Loucy (cell line): ENCODE measurements at regions not wholly inside any gene's neighbourhood (a gene's known extent, or its start where the extent isn't known, plus 50 kb on each side); places are given as distances from the start of the nearest gene placed in this dataset.

Experiments
- H2AFZ ChIP-seq: fragments of 200-600 bp; sonication (generic); 2 replicates; pipeline ENCODE4 v1.6.0; 2016; ENCODE audit warnings: antibody characterized with exemption, mild to moderate bottlenecking, low read length, moderate library complexity
- H3F3A ChIP-seq: fragments of 200-600 bp; 2 replicates; pipeline ENCODE4 v1.6.0; 2016; ENCODE audit warnings: antibody characterized with exemption, low read depth, mild to moderate bottlenecking
- H3K27me3 ChIP-seq: fragments of 200-600 bp; sonication (generic); 2 replicates; pipeline ENCODE4 v1.6.1; 2014; ENCODE audit warnings: low read length, mild to moderate bottlenecking; ENCODE audit not compliant: insufficient read depth, poor library complexity, severe bottlenecking
- H3K36me3 ChIP-seq: fragments of 200-600 bp; sonication (generic); 2 replicates; pipeline ENCODE4 v1.6.1; 2016; ENCODE audit warnings: low read length; ENCODE audit not compliant: insufficient read depth
- H3K4me1 ChIP-seq: fragments of 200-600 bp; sonication (generic); 2 replicates; pipeline ENCODE4 v1.5.1; 2014; ENCODE audit warnings: low read length, mild to moderate bottlenecking; ENCODE audit not compliant: insufficient read depth, poor library complexity, severe bottlenecking
- H3K4me2 ChIP-seq: fragments of 200-600 bp; sonication (generic); 2 replicates; pipeline ENCODE4 v1.6.0; 2014; ENCODE audit warnings: antibody characterized with exemption, low read length, low read depth, mild to moderate bottlenecking; ENCODE audit not compliant: poor library complexity, severe bottlenecking
- H3K4me3 ChIP-seq: fragments of 200-600 bp; sonication (generic); 2 replicates; pipeline ENCODE4 v1.5.1; 2014; ENCODE audit warnings: low read length, mild to moderate bottlenecking, mixed read lengths; ENCODE audit not compliant: poor library complexity, severe bottlenecking
- H3K79me2 ChIP-seq: fragments of 200-600 bp; sonication (generic); 2 replicates; pipeline ENCODE4 v1.6.1; 2014; ENCODE audit warnings: low read length; ENCODE audit not compliant: insufficient read depth
- H3K9ac ChIP-seq: fragments of 200-600 bp; sonication (generic); 2 replicates; pipeline ENCODE4 v1.6.0; 2014; ENCODE audit warnings: mild to moderate bottlenecking, low read depth, low read length, moderate library complexity; ENCODE audit not compliant: poor library complexity, severe bottlenecking
- H3K9me2 ChIP-seq: fragments of 200-600 bp; sonication (generic); replicated peaks from 2 replicates; pipeline ENCODE4 v1.6.1; 2016; ENCODE audit warnings: low read depth, low read length, mixed read lengths
- H3K9me3 ChIP-seq: fragments of 200-600 bp; sonication (generic); 2 replicates; pipeline ENCODE4 v1.6.1; 2014; ENCODE audit warnings: mild to moderate bottlenecking, antibody characterized with exemption, low read length, low read depth; ENCODE audit not compliant: insufficient read depth
- H4K20me1 ChIP-seq: fragments of 200-600 bp; sonication (generic); 2 replicates; pipeline ENCODE4 v1.6.0; 2014; ENCODE audit warnings: antibody characterized with exemption, low read length, mild to moderate bottlenecking; ENCODE audit not compliant: insufficient read depth, poor library complexity, severe bottlenecking
- EZH2phosphoT487 ChIP-seq: fragments of 200-600 bp; IDR thresholded peaks from 2 replicates; pipeline ENCODE4 v1.6.1; 2018; ENCODE audit warnings: antibody characterized with exemption, mild to moderate bottlenecking, moderate library complexity, borderline replicate concordance
- TF ChIP-seq, protein P1 (sequence below): fragments of 200-600 bp; sonication (generic); conservative IDR thresholded peaks from 2 replicates; pipeline ENCODE4 v1.5.1; 2014; ENCODE audit warnings: mild to moderate bottlenecking, antibody characterized with exemption, low read length

DNA sequence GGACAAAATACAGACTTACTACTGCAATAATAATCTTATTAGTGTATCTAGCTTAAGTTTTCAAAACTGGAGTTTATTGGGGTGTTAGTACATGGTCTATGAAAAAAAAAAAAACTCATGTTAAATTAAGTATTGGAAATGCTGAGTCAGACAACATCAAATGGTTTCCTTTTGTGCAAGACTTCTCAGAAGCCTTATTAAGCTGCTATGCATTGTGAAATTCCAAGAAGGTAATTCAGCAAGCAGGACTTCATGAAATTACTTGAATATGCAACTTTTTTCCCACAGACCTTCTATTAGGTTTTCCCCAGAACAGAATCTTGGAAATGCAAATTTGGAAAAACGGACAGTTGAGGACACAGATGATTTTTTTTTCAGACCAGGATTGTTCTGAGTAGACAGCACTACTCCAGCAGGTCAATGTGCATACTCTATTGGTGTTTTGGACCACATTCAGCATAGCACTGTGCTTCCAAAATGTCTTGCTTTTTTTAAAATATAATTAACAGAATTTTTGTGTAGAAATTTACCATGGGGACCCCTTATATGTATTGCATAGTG is 568.8 kb upstream of the TENM3 start:
- Histone ChIP-seq H3K79me2 (no peaks in the 10 kb centered on the region), H3F3A (no peaks in the 10 kb centered on the region), H2AFZ (no peak overlapping the region), H3K9me3 (no peaks in the 10 kb centered on the region), H3K4me2 (no peak overlapping the region), H4K20me1 (no peaks in the 10 kb centered on the region), H3K4me1 (no peaks in the 10 kb centered on the region), H3K9me2 (no peaks in the 10 kb centered on the region), H3K27me3 (no peaks in the 10 kb centered on the region), H3K9ac (no peak overlapping the region), H3K36me3 (no peaks in the 10 kb centered on the region), H3K4me3 (no peak overlapping the region)
- TF ChIP-seq EZH2phosphoT487 = no peak
- TF ChIP-seq, protein P1, sequence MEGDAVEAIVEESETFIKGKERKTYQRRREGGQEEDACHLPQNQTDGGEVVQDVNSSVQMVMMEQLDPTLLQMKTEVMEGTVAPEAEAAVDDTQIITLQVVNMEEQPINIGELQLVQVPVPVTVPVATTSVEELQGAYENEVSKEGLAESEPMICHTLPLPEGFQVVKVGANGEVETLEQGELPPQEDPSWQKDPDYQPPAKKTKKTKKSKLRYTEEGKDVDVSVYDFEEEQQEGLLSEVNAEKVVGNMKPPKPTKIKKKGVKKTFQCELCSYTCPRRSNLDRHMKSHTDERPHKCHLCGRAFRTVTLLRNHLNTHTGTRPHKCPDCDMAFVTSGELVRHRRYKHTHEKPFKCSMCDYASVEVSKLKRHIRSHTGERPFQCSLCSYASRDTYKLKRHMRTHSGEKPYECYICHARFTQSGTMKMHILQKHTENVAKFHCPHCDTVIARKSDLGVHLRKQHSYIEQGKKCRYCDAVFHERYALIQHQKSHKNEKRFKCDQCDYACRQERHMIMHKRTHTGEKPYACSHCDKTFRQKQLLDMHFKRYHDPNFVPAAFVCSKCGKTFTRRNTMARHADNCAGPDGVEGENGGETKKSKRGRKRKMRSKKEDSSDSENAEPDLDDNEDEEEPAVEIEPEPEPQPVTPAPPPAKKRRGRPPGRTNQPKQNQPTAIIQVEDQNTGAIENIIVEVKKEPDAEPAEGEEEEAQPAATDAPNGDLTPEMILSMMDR = no peak

GRCh38 chr4:181676546-181676945 is 566.7 kb upstream of the TENM3 start:
- Histone ChIP-seq H2AFZ (no peak overlapping the region), H3K36me3 (no peaks in the 10 kb centered on the region), H3K9ac (no peak overlapping the region), H3K9me2 (no peaks in the 10 kb centered on the region), H3K79me2 (no peaks in the 10 kb centered on the region), H3K27me3 (no peaks in the 10 kb centered on the region), H3K9me3 (no peaks in the 10 kb centered on the region), H3K4me3 (no peak overlapping the region), H3K4me2 (no peak overlapping the region), H3K4me1 (no peaks in the 10 kb centered on the region), H4K20me1 (no peaks in the 10 kb centered on the region), H3F3A (no peaks in the 10 kb centered on the region)
- TF ChIP-seq EZH2phosphoT487 = no peak
- TF ChIP-seq, protein P1 = no peak

DNA sequence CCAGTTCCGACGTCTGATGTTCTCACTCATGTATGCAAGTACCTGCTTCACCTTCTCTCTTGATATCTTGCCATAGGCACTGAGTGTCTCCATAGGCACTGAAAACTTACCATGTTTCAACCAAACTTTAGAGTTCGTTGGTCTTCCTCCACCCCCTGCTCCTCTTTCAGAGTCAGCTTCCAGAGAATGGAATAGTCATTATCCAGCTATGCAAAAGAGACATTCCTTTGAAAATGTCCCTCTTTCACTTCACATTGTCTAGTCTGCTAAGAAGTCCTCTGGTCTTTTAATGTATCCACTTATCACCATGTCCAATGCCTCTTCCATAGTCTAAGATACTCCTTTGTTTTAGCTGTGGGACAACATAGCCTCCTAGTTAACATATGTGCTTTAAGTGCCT is 566.0 kb upstream of the TENM3 start:
- H3K9me2 ChIP-seq = no peaks in the 10 kb centered on the region
- no peak overlapping the region for H3K4me2 ChIP-seq
- no peaks in the 10 kb centered on the region for H3F3A ChIP-seq
- no peak overlapping the region for H2AFZ ChIP-seq
- H3K4me1 ChIP-seq = no peaks in the 10 kb centered on the region
- H3K4me3 ChIP-seq = no peak overlapping the region
- H3K9ac ChIP-seq = no peak overlapping the region
- H3K79me2 ChIP-seq = no peaks in the 10 kb centered on the region
- H3K9me3 ChIP-seq = no peaks in the 10 kb centered on the region
- H3K27me3 ChIP-seq = no peaks in the 10 kb centered on the region
- H3K36me3 ChIP-seq = no peaks in the 10 kb centered on the region
- TF ChIP-seq EZH2phosphoT487 = no peak
- TF ChIP-seq, protein P1 = no peak
- no peaks in the 10 kb centered on the region for H4K20me1 ChIP-seq
